BLaER1 (cell line): ENCODE measurements at regions not wholly inside any gene's neighbourhood (a gene's known extent, or its start where the extent isn't known, plus 50 kb on each side); places are given as distances from the start of the nearest gene placed in this dataset.

ENCODE experiments used
- H3K27ac ChIP-seq: shearing (Covaris generic); formaldehyde crosslinking; 2 replicates; pipeline ENCODE4 v1.8.1; 2022
- H3K27me3 ChIP-seq: shearing (Covaris generic); formaldehyde crosslinking; 2 replicates; pipeline ENCODE4 v1.8.1; 2022
- H3K36me3 ChIP-seq: shearing (Covaris generic); formaldehyde crosslinking; 2 replicates; pipeline ENCODE4 v1.8.1; 2022
- H3K4me1 ChIP-seq: shearing (Covaris generic); formaldehyde crosslinking; 2 replicates; pipeline ENCODE4 v1.8.1; 2022
- H3K4me2 ChIP-seq: shearing (Covaris generic); formaldehyde crosslinking; 2 replicates; pipeline ENCODE4 v1.8.1; 2022
- H3K4me3 ChIP-seq: shearing (Covaris generic); formaldehyde crosslinking; 2 replicates; pipeline ENCODE4 v1.8.1; 2022
- H3K9ac ChIP-seq: shearing (Covaris generic); formaldehyde crosslinking; 2 replicates; pipeline ENCODE4 v1.8.1; 2022
- H3K9me3 ChIP-seq: shearing (Covaris generic); formaldehyde crosslinking; 2 replicates; pipeline ENCODE4 v1.8.1; 2022
- H4K20me1 ChIP-seq: shearing (Covaris generic); formaldehyde crosslinking; 2 replicates; pipeline ENCODE4 v1.8.1; 2022
- Cebpa-rat ChIP-seq: shearing (Covaris generic); IDR thresholded peaks from 2 replicates; pipeline ENCODE4 v1.8.1; 2022

DNA sequence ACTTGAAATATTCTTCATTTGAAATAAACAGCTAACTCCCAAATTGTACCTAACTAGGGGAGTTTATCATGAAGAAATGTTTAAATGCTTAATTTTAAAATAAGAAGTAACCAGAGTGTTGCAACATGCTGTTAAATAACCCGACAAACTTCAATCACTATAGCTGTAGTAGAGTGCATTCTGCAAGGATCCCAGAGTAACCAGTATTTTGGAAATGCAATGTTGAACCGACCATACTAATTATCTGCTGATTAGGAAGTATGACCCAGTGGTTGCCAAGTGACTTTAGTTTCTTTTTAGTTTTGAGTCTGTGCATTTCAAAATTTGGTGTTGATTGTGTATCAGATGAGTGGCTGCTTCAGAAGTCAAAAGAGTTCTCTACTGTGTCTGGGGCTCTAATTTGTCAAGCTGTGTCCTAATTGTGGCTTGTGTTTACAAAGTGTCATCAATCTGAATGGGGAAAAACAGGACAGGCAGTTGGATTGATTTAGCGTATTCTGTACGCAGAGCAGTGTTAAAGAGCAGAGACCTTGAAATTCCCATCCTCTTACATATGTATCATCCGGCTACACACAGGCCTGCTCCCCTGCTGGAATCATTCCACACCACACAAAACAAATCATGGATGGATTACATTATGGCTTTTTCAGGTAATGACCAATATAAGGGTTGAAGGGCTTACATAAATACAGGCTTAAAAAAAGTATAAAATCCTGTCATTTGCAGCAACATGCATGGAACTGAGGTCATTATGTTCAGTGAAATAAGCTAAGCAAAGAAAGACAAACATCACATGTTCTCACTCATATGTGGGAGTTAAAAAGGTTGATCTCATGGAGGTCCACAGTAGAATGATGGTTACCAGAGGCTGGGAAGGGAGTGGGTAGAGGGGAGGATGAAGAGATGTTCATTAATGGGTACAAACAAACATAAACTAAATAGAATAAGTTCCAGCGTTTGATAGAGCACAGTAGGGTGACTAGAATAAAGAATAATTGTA, 351.5 kb downstream of the KLF12 start:
- Histone ChIP-seq H3K36me3 (peaks cover 43% of the 10 kb centered on the region), H4K20me1 (no peaks in the 10 kb centered on the region), H3K4me2 (no peak overlapping the region), H3K27me3 (no peaks in the 10 kb centered on the region), H3K9me3 (no peaks in the 10 kb centered on the region), H3K9ac (no peak overlapping the region), H3K4me1 (no peaks in the 10 kb centered on the region), H3K27ac (no peak overlapping the region), H3K4me3 (no peak overlapping the region)
- no peak for TF ChIP-seq Cebpa-rat

DNA sequence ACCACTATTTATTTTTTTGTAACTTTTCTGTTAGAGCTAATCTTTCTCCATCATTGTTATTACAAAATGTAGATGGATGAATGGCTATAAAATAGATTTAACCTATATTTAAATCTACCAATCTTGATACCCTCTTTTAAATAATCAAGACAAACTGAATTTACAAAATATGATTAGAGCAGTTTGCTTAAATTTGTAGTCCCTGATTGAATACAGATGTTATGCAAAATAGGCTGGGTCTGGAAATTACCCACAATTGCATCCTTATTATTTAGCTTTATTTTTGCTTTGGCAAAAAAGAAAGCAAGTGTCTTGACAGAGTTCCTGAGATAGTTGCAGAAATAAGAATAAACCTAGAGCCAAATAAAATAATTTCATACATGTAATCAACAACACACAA, 352.8 kb downstream of the KLF12 start:
- Histone ChIP-seq H3K4me2 (no peak overlapping the region), H3K4me3 (no peak overlapping the region), H3K27me3 (no peaks in the 10 kb centered on the region), H3K36me3 (peaks cover 44% of the 10 kb centered on the region), H4K20me1 (no peaks in the 10 kb centered on the region), H3K4me1 (no peaks in the 10 kb centered on the region), H3K27ac (no peak overlapping the region), H3K9me3 (no peaks in the 10 kb centered on the region), H3K9ac (no peak overlapping the region)
- TF ChIP-seq Cebpa-rat, result no peak

DNA sequence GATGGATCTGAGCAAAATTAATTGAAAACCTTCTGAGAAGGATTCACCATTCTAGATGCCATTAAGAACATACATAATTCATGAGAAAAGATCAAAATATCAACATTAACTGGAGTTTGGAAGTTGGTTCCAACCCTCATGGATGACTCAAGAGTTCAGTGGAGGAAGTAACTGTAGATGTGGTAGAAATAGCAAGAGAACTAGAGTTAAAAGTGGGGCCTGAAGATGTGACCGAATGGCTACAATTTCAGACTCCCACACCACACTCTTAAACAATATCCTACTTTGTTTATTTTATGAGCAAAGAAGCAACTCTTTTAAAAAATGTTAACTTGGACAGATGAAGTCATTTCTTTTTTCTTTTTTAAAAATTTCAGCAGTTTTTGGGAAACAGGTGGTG, 354.3 kb downstream of the KLF12 start:
- no peak overlapping the region for H3K27ac ChIP-seq
- H3K4me2 ChIP-seq, result no peak overlapping the region
- peaks cover 39% of the 10 kb centered on the region for H3K36me3 ChIP-seq
- no peaks in the 10 kb centered on the region for H3K27me3 ChIP-seq
- no peak overlapping the region for H3K4me3 ChIP-seq
- no peak overlapping the region for H3K9ac ChIP-seq
- no peak for TF ChIP-seq Cebpa-rat
- no peaks in the 10 kb centered on the region for H3K9me3 ChIP-seq
- no peaks in the 10 kb centered on the region for H4K20me1 ChIP-seq
- H3K4me1 ChIP-seq, result no peaks in the 10 kb centered on the region

DNA sequence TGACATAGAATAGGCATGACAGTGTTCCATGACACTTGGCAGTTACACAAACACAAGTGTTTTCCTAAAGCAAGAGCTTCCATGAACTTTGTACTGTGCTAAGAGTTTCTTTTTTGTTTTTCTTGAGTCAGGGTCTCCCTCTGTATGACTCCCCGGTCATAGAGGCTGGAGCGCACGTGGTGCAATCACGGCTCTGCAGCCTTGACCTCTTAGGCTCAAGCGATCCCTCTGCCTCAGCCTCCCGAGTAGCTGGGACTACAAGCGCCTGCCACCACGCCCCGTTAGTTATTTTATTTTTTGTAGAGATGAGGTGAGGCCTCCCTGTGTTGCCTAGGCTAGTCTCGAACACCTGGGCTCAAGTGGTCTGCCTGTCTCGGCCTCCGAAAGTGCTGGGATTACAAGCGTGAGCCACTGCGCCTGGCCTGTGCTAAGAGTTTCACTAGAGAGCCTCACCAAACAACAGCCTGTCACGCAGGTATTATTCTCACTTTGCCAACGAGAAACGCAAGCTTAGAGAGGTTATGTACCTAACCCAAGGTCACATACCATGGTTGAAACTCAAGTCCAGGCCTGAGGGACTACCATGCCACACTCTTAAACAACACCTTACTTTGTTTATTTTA, 355.9 kb downstream of the KLF12 start:
- no peak overlapping the region for H3K4me2 ChIP-seq
- peaks cover 44% of the 10 kb centered on the region for H3K36me3 ChIP-seq
- H3K4me1 ChIP-seq, result no peaks in the 10 kb centered on the region
- no peak overlapping the region for H3K9ac ChIP-seq
- H4K20me1 ChIP-seq, result no peaks in the 10 kb centered on the region
- H3K27me3 ChIP-seq, result no peaks in the 10 kb centered on the region
- no peak overlapping the region for H3K27ac ChIP-seq
- TF ChIP-seq Cebpa-rat, result no peak
- H3K4me3 ChIP-seq, result no peak overlapping the region
- H3K9me3 ChIP-seq, result no peaks in the 10 kb centered on the region

DNA sequence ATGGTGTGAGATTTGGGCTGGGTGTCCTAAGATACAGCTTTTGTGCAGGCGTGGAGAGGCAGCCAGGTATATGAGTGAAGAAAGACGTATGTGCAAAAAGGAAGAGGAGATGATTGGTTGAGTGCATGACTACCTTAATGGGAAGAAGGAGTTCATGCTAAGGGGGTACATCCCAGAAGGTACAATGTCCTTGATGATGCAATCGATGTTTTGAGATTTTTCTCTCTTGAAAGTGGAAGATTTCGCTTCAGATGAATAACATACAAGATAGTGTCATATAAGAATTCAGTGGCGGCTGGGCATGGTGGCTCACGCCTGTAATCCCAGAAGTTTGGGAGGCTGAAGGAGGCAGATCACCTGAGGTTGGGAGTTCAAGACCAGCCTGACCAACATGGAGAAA, 357.1 kb downstream of the KLF12 start:
- no peak overlapping the region for H3K4me2 ChIP-seq
- H4K20me1 ChIP-seq, result no peaks in the 10 kb centered on the region
- H3K4me1 ChIP-seq, result no peaks in the 10 kb centered on the region
- no peak overlapping the region for H3K27ac ChIP-seq
- H3K9me3 ChIP-seq, result no peaks in the 10 kb centered on the region
- no peak overlapping the region for H3K9ac ChIP-seq
- no peak for TF ChIP-seq Cebpa-rat
- peaks cover 53% of the 10 kb centered on the region for H3K36me3 ChIP-seq
- H3K4me3 ChIP-seq, result no peak overlapping the region
- no peaks in the 10 kb centered on the region for H3K27me3 ChIP-seq

DNA sequence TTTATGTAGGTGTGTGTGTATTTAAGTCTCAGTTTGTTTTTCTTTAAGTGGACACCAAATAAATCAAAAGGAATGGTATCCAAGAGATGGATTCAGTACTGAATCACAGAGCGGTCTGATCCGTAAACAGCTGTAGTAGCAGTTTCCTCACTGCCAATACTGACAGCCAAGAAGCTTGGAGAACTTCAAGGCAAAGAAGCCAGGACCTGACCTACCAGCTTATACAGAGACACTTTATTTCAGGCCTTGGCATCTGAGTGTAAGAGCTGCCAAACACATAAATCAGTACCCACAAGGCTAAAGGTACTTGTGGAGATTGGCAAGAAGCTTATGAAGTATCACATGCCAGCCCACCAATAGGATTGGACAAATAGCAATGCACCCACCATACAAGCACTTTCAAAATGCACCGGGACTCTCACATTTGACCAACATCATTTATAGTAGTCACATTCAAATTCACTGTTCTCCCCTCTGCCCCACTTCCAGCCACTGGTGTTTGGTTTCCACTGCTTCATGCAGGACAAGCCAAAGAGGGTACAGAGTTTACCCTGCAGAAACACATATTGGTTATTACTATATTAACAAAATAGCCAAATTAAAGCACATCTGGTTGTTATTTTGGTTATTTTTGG, 357.9 kb downstream of the KLF12 start:
- Histone ChIP-seq H3K27me3 (no peaks in the 10 kb centered on the region), H4K20me1 (no peaks in the 10 kb centered on the region), H3K4me1 (no peaks in the 10 kb centered on the region), H3K4me2 (no peak overlapping the region), H3K9ac (no peak overlapping the region), H3K36me3 (peaks cover 54% of the 10 kb centered on the region), H3K9me3 (no peaks in the 10 kb centered on the region), H3K4me3 (no peak overlapping the region), H3K27ac (no peak overlapping the region)
- no peak for TF ChIP-seq Cebpa-rat

DNA sequence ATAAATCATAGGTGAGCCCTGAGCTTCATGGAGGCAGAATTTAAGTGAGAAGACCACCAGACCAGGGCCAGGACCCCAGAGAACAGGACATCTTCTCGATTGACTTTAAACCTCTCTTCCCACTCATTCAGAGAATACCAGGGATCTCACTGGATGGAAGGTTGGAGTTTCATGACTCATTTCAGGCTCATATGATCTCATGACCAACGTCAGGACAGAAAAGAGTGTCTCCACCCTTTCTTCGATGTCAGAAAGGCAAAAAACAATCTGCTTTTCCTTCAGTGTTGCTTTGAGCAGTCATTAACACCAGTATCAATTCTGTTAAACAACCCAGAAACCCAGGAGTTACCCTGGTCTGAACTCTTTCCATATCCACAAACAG, 361.0 kb downstream of the KLF12 start:
- Histone ChIP-seq H3K4me3 (no peak overlapping the region), H3K4me1 (peaks cover 3% of the 10 kb centered on the region; the same call in 1 of the 2 replicates), H4K20me1 (no peaks in the 10 kb centered on the region), H3K9ac (no peak overlapping the region), H3K9me3 (no peaks in the 10 kb centered on the region), H3K4me2 (no peak overlapping the region), H3K27me3 (no peaks in the 10 kb centered on the region), H3K27ac (no peak overlapping the region), H3K36me3 (peaks cover 31% of the 10 kb centered on the region)
- no peak for TF ChIP-seq Cebpa-rat

DNA sequence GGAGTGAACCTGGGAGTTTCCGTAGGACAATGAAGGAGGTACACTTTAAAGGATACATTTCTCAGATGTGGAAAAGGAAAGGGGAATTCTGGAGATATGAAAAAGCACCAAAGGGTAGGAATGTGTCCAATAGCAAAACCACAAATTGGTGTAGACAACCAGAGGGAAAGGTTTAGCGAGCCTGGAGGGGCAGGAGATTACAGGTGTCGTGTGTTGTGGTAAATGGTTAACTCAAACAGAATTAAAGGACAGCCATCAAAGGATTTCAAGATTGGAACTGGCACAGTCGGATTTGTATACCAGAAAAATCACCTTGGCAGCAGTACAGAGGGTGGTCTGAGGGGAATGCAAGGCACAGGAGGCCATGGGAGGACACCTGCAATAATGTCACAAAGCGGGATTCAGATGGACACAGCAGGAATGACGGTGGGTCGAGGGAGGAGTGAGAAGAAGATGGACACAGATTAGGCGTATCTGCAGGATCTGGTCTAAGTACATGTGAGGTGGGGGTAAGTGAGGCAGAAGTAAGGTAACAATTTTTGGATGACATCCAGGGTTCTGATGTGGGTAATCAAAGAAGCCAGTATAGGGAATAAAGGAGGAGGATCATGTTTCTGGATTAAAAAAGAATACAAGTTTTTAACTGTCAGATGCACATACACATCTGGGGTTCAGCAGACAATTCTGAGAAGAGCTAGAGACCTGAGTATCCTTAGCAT, 361.6 kb downstream of the KLF12 start:
- Histone ChIP-seq H3K4me2 (no peak overlapping the region), H3K36me3 (peaks cover 26% of the 10 kb centered on the region)

DNA sequence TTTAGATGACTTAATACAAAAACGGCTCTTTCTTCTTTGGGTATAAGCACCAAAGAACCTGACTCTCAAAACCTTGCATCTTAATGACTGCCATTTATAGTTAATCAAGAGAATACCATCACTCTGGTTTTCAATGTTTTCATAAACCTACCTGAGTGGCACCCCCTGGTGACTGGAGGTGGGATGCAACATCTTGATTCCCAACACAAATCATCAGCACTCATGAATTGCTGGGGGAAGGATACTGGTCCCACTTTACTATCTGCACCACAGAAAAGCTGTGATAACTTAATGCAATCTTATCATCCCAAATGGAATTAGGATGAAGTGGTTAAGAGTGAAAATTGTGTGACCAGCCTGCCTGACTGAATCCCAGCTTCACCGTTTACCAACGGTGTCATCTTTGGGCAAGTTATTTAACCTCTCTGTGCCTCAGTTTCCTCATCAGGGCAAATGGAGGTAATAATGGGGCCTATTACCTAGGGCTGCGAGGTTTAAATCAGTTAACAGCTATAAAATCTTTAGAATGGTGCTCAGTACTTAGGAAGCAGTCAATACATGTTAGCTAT, 366.4 kb downstream of the KLF12 start:
- Histone ChIP-seq H3K9me3 (no peaks in the 10 kb centered on the region), H3K27me3 (no peaks in the 10 kb centered on the region), H3K4me2 (peak overlapping the region; percentile 51), H3K4me3 (no peak overlapping the region), H3K27ac (no peak overlapping the region; the same call in 1 of the 2 replicates), H4K20me1 (no peaks in the 10 kb centered on the region), H3K4me1 (peaks cover 36% of the 10 kb centered on the region), H3K9ac (no peak overlapping the region), H3K36me3 (peaks cover 18% of the 10 kb centered on the region)
- TF ChIP-seq Cebpa-rat, result no peak

More for the DNA sequence above, 361.6 kb downstream of the KLF12 start:
- H4K20me1 ChIP-seq, result no peaks in the 10 kb centered on the region
- no peak overlapping the region for H3K9ac ChIP-seq
- TF ChIP-seq Cebpa-rat, result no peak
- H3K27ac ChIP-seq, result no peak overlapping the region
- H3K4me3 ChIP-seq, result no peak overlapping the region
- no peaks in the 10 kb centered on the region for H3K9me3 ChIP-seq
- peaks cover 8% of the 10 kb centered on the region for H3K4me1 ChIP-seq
- no peaks in the 10 kb centered on the region for H3K27me3 ChIP-seq
